ENCODE measurements at regions not wholly inside any gene's neighbourhood (a gene's known extent, or its start where the extent isn't known, plus 50 kb on each side); places are given as distances from the start of the nearest gene placed in this dataset.

GRCh38 chr3:76442374-76442915 is 597.5 kb upstream of the ROBO2 start:
- TF ChIP-seq POLR2A (IDR thresholded peaks at IDR 0.05; ENCODE audit: low read depth, low read length) (no peak), TAF1 (IDR thresholded peaks at IDR 0.05; ENCODE audit: low read depth, low read length) (no peak), POLR2AphosphoS5 (IDR thresholded peaks at IDR 0.05; ENCODE audit: low read depth, low read length) (no peak), SPI1 (IDR thresholded peaks at IDR 0.05; ENCODE audit: low read depth, low read length) (no peak)
